Adrenal gland (tissue), 5 donors: ENCODE measurements at regions not wholly inside any gene's neighbourhood (a gene's known extent, or its start where the extent isn't known, plus 50 kb on each side); places are given as distances from the start of the nearest gene placed in this dataset.

ENCODE experiments used
- POLR2A ChIP-seq, 2 donors: fragments of 450-650 bp; IDR thresholded peaks; one replicate each; pipeline ENCODE4 v1.6.1; 2017; ENCODE audit warnings: antibody characterized with exemption in 2 of 2, mild to moderate bottlenecking in 2 of 2, moderate library complexity in 1 of 2
- TF ChIP-seq, protein P1 (sequence below), 6 experiments: fragments of 450-650 bp in 4 of 6; fragments of 200-600 bp in 2 of 6; sonication (generic) in 1 of 6; IDR thresholded peaks; 1 replicate in 5 of 6; 2 replicates in 1 of 6; pipeline versions ENCODE4 v1.5.1 to v1.8.0; 2016 to 2021; ENCODE audit warnings: antibody characterized with exemption in 6 of 6, mild to moderate bottlenecking in 2 of 6, moderate library complexity in 1 of 6
- donor health status: DM: no; HTN: no; CAD: no.

DNA sequence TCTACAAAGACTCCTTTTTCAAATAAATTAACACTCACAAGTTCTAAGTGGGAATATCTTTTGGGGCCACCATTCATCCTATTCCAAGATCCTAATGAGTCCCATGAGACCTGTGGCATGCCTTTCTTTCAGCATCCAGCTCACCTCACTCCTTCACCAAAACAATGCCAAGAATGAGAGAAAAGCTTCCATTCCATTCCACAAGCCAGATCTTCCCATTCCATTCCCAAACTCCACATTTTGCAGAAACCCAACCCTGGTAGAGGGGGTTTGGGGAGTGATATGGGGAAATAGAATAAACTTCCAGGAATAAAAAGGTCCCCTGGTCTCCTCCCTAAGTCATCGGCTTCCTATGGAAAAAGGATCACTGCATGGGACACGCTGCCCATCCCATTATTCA is 392.2 kb downstream of the NPIPA8 start:
- TF ChIP-seq, protein P1, sequence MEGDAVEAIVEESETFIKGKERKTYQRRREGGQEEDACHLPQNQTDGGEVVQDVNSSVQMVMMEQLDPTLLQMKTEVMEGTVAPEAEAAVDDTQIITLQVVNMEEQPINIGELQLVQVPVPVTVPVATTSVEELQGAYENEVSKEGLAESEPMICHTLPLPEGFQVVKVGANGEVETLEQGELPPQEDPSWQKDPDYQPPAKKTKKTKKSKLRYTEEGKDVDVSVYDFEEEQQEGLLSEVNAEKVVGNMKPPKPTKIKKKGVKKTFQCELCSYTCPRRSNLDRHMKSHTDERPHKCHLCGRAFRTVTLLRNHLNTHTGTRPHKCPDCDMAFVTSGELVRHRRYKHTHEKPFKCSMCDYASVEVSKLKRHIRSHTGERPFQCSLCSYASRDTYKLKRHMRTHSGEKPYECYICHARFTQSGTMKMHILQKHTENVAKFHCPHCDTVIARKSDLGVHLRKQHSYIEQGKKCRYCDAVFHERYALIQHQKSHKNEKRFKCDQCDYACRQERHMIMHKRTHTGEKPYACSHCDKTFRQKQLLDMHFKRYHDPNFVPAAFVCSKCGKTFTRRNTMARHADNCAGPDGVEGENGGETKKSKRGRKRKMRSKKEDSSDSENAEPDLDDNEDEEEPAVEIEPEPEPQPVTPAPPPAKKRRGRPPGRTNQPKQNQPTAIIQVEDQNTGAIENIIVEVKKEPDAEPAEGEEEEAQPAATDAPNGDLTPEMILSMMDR (IDR thresholded peaks at IDR 0.05): no peak
- no peak for TF ChIP-seq POLR2A (IDR thresholded peaks at IDR 0.05)
